GM12892 (cell line): ENCODE measurements at regions not wholly inside any gene's neighbourhood (a gene's known extent, or its start where the extent isn't known, plus 50 kb on each side); places are given as distances from the start of the nearest gene placed in this dataset.

Source experiments
- POLR2A ChIP-seq: IDR thresholded peaks from 2 replicates; pipeline ENCODE4 v1.6.1; 2011; ENCODE audit warnings: low read depth, low read length, control low read depth
- POLR2AphosphoS5 ChIP-seq: IDR thresholded peaks from 2 replicates; pipeline ENCODE4 v1.6.1; 2011; ENCODE audit warnings: low read depth, low read length, control low read depth
- TAF1 ChIP-seq: IDR thresholded peaks from 2 replicates; pipeline ENCODE4 v1.6.1; 2011; ENCODE audit warnings: low read depth, mild to moderate bottlenecking, control low read depth, low read length, borderline replicate concordance

DNA sequence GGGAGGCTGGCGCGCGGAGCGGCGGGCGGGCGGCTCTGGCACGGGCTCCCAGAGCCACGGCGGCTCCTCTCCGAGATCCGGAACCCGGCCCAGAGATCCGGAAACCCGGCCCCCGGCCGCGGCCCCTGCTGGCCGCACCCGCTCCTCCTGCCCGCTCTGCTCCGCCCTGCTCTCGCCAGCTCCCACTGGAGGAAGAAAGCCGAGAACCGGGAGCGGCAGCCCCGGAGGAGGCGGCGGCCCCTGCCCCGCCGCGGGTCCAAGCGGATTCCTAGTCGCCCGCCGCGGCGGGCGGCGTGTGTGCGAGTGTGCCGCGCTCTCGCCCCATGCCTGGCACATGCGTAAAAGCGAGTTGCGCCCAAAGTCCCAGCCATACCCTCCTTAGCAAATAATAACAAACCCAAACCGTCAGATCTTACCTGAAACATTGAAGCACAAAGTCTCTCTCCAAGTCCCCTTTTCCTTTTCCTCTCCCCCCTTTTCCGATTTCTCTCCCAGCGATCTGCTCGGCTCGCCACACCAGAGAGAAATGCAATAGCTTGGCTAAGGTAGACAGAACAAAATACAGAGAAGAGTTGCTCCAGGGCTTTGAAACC, 108.7 kb upstream of the KCTD1 start:
- no peak for TF ChIP-seq POLR2A
- TF ChIP-seq TAF1: no peak
- TF ChIP-seq POLR2AphosphoS5: no peak
